Body of pancreas (tissue), 4 donors: ENCODE measurements at regions not wholly inside any gene's neighbourhood (a gene's known extent, or its start where the extent isn't known, plus 50 kb on each side); places are given as distances from the start of the nearest gene placed in this dataset.
A peak's percentile ranks its signal among the peaks of the same experiment; 100 is the strongest.

ENCODE experiments used
- ATAC-seq: fragments of 150-250 bp; one replicate; pipeline ENCODE4 v1.9.1; 2016
- DNase-seq, 4 donors: peaks; one replicate each; pipeline ENCODE4 v3.0.0-alpha.2; 2019
- H3K27ac ChIP-seq, 4 donors: fragments of 200-600 bp; sonication (generic); 1 replicate in 3 of 4; 2 replicates in 1 of 4; pipeline versions ENCODE4 v1.5.1 to v1.6.1; 2016 to 2019; ENCODE audit warnings: mild to moderate bottlenecking in 1 of 4, mixed read lengths in 1 of 4, moderate library complexity in 1 of 4
- H3K27me3 ChIP-seq, 2 donors: fragments of 200-600 bp; sonication (generic); one replicate each; pipeline ENCODE4 v1.6.0; 2016; ENCODE audit warnings: mild to moderate bottlenecking in 1 of 2
- H3K36me3 ChIP-seq, 2 donors: fragments of 200-600 bp; sonication (generic); replicated peaks in 1 of 2; 2 replicates each; pipeline ENCODE4 v1.5.1; 2016; ENCODE audit warnings: low read depth in 2 of 2; ENCODE audit not compliant: insufficient read depth in 1 of 2
- H3K4me1 ChIP-seq: fragments of 200-600 bp; sonication (generic); one replicate; pipeline ENCODE4 v1.6.0; 2016
- H3K4me3 ChIP-seq, 2 donors: fragments of 200-600 bp; sonication (generic); 1 replicate in 1 of 2; 2 replicates in 1 of 2; pipeline ENCODE4 v1.5.1; 2016 to 2019
- H3K9me3 ChIP-seq, 3 donors: fragments of 200-600 bp; sonication (generic); 1 replicate in 2 of 3; 2 replicates in 1 of 3; pipeline ENCODE4 v1.5.1; 2016
- POLR2A ChIP-seq, 3 donors: fragments of 450-650 bp; IDR thresholded peaks; one replicate each; pipeline ENCODE4 v1.6.1; 2016; ENCODE audit warnings: antibody characterized with exemption in 3 of 3, mild to moderate bottlenecking in 2 of 3
- WGBS, 2 donors: methylation state at CpG; one replicate each; pipeline ENCODE4 v1.1.5; 2017; 5-methylcytosine and 5-hydroxymethylcytosine counted together
- intact Hi-C: fragments of 100-400 bp; cut with DNase I; formaldehyde crosslinking; loops from one replicate; pipeline ENCODE4 v1.15.1; 2023
- TF ChIP-seq, protein P1 (sequence below), 7 experiments: fragments of 450-650 bp in 4 of 7; fragments of 200-600 bp in 3 of 7; sonication (generic) in 3 of 7; IDR thresholded peaks; one replicate each; pipeline ENCODE4 v1.5.1; 2016 to 2019; ENCODE audit warnings: antibody characterized with exemption in 7 of 7

- Histone ChIP-seq H3K36me3 (no peaks in the 10 kb centered on the region), H3K4me1 (no peaks in the 10 kb centered on the region), H3K27me3 (no peaks in the 10 kb centered on the region), H3K27ac (no peak overlapping the region), H3K9me3 (no peaks in the 10 kb centered on the region), H3K4me3 (no peak overlapping the region)
- intact Hi-C loops = no loop called here
- 83 to 92% methylated on average over 2 of the region's 2 CpGs for WGBS, 2 donors
- ATAC-seq = no peak
- DNase-seq = no peak
- TF ChIP-seq, protein P1, sequence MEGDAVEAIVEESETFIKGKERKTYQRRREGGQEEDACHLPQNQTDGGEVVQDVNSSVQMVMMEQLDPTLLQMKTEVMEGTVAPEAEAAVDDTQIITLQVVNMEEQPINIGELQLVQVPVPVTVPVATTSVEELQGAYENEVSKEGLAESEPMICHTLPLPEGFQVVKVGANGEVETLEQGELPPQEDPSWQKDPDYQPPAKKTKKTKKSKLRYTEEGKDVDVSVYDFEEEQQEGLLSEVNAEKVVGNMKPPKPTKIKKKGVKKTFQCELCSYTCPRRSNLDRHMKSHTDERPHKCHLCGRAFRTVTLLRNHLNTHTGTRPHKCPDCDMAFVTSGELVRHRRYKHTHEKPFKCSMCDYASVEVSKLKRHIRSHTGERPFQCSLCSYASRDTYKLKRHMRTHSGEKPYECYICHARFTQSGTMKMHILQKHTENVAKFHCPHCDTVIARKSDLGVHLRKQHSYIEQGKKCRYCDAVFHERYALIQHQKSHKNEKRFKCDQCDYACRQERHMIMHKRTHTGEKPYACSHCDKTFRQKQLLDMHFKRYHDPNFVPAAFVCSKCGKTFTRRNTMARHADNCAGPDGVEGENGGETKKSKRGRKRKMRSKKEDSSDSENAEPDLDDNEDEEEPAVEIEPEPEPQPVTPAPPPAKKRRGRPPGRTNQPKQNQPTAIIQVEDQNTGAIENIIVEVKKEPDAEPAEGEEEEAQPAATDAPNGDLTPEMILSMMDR (IDR thresholded peaks at IDR 0.05) = no peak
- no peak for TF ChIP-seq POLR2A (IDR thresholded peaks at IDR 0.05)
Measured at GRCh38 chr4:159451006-159451405, 348.1 kb downstream of the RAPGEF2 start.

GRCh38 chr4:159455675-159456237 is 352.9 kb downstream of the RAPGEF2 start:
- H3K4me1 ChIP-seq = no peaks in the 10 kb centered on the region
- no peak overlapping the region for H3K4me3 ChIP-seq
- no peaks in the 10 kb centered on the region for H3K27me3 ChIP-seq
- no peaks in the 10 kb centered on the region for H3K9me3 ChIP-seq
- H3K27ac ChIP-seq = no peak overlapping the region
- intact Hi-C loops = no loop called here
- TF ChIP-seq, protein P1 (IDR thresholded peaks at IDR 0.05) = peak in 6 of 7 experiments; percentile 24 to 51 (median 38)
- no peak for TF ChIP-seq POLR2A (IDR thresholded peaks at IDR 0.05)
- H3K36me3 ChIP-seq = no peaks in the 10 kb centered on the region
- WGBS, 2 donors = 24 to 39% methylated on average over 3 of the region's 3 CpGs
- ATAC-seq (no peak), DNase-seq (peak in 2 of 4 donors; percentile 20 to 33)

DNA sequence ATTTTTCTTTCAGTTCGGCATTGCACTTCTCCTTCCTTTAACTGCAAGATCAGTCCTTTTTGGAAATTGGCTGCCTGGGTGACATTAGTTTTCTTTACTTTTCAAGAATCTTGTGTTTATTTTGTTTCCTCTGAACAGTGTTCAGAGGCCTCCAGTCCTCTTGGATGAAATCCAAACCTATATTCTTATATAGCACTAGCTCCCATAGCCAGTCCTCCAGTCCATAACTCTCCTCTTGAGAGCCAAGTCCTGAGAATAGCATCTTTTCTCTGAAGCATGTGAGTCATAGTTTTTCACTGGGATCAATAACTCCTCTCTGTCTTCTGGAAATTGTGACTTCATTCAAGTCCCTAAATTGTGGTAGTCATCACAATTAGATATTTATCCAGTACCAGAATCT is 357.5 kb downstream of the RAPGEF2 start:
- ATAC-seq (no peak), DNase-seq (no peak)
- intact Hi-C loops = no loop called here
- H3K4me1 ChIP-seq = no peaks in the 10 kb centered on the region
- H3K27me3 ChIP-seq = no peaks in the 10 kb centered on the region
- no peaks in the 10 kb centered on the region for H3K36me3 ChIP-seq
- 77 to 95% methylated on average over 1 of the region's 1 CpG for WGBS, 2 donors
- TF ChIP-seq, protein P1 (IDR thresholded peaks at IDR 0.05) = no peak
- no peak for TF ChIP-seq POLR2A (IDR thresholded peaks at IDR 0.05)
- H3K27ac ChIP-seq = no peak overlapping the region
- H3K9me3 ChIP-seq = no peaks in the 10 kb centered on the region
- H3K4me3 ChIP-seq = no peak overlapping the region

- no peaks in the 10 kb centered on the region for H3K4me1 ChIP-seq
- 76 to 97% methylated on average over 2 of the region's 2 CpGs for WGBS, 2 donors
Measured at GRCh38 chr4:159463235-159463634, 360.4 kb downstream of the RAPGEF2 start.

DNA sequence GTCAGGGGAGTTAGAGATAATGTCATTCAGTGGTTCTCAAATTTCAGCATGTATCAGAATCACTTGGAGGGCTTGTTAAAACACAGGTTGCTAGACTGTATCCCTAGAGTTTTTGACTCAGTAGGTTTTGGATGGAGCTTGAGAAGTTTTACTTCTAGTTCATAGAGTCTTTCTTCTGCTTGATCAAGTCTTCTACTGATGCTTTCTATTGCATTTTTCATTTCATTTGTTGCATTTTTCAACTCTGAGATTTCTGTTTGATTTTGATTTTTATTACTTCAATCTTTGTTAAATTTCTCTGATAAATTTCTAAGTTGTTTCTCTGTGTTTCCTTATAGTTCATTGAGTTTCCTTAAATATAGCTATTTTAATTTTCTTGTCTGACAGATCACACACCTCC is 361.4 kb downstream of the RAPGEF2 start:
- DNase-seq (no peak), ATAC-seq (no peak)
- H3K9me3 ChIP-seq = no peaks in the 10 kb centered on the region
- H3K4me1 ChIP-seq = no peaks in the 10 kb centered on the region
- intact Hi-C loops = no loop called here
- TF ChIP-seq, protein P1 (IDR thresholded peaks at IDR 0.05) = no peak
- no peak for TF ChIP-seq POLR2A (IDR thresholded peaks at IDR 0.05)
- H3K36me3 ChIP-seq = no peaks in the 10 kb centered on the region
- H3K4me3 ChIP-seq = no peak overlapping the region
- no peak overlapping the region for H3K27ac ChIP-seq
- H3K27me3 ChIP-seq = no peaks in the 10 kb centered on the region

More at GRCh38 chr4:159463235-159463634, 360.4 kb downstream of the RAPGEF2 start:
- TF ChIP-seq POLR2A (IDR thresholded peaks at IDR 0.05) = no peak
- TF ChIP-seq, protein P1 (IDR thresholded peaks at IDR 0.05) = no peak
- Histone ChIP-seq H3K9me3 (no peaks in the 10 kb centered on the region), H3K27ac (no peak overlapping the region), H3K36me3 (no peaks in the 10 kb centered on the region), H3K4me3 (no peak overlapping the region), H3K27me3 (no peaks in the 10 kb centered on the region)
- no peak for DNase-seq
- no peak for ATAC-seq
- intact Hi-C loops = no loop called here
